ENCODE measurements at regions not wholly inside any gene's neighbourhood (a gene's known extent, or its start where the extent isn't known, plus 50 kb on each side); places are given as distances from the start of the nearest gene placed in this dataset.

DNA sequence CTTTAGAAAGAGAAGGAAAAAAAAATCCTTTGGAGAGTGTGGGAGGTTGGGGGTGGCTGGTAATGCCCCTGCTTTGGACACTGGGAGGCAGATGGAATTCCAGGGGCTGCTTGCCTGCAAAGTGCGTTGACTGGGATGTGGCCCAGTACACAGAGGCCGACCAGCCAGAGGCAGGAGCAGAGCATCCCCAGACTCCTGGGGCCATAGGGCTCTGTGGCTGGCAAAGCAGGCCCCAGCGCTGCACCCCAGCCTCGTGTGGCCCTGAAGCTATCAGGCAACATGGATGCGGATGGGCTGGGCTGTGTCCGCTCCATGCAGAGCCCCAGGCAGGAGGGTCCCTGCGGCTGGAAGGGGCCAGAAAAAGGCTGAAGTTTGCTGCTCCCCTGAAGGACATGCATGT lies 361.6 kb upstream of the FZD8 start:
- TF ChIP-seq, protein P1, sequence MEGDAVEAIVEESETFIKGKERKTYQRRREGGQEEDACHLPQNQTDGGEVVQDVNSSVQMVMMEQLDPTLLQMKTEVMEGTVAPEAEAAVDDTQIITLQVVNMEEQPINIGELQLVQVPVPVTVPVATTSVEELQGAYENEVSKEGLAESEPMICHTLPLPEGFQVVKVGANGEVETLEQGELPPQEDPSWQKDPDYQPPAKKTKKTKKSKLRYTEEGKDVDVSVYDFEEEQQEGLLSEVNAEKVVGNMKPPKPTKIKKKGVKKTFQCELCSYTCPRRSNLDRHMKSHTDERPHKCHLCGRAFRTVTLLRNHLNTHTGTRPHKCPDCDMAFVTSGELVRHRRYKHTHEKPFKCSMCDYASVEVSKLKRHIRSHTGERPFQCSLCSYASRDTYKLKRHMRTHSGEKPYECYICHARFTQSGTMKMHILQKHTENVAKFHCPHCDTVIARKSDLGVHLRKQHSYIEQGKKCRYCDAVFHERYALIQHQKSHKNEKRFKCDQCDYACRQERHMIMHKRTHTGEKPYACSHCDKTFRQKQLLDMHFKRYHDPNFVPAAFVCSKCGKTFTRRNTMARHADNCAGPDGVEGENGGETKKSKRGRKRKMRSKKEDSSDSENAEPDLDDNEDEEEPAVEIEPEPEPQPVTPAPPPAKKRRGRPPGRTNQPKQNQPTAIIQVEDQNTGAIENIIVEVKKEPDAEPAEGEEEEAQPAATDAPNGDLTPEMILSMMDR (IDR thresholded peaks at IDR 0.05), result no peak
- no peak for TF ChIP-seq POLR2AphosphoS5 (IDR thresholded peaks at IDR 0.05)
